ENCODE measurements at regions not wholly inside any gene's neighbourhood (a gene's known extent, or its start where the extent isn't known, plus 50 kb on each side); places are given as distances from the start of the nearest gene placed in this dataset.
A peak's percentile ranks its signal among the peaks of the same experiment; 100 is the strongest.

DNA sequence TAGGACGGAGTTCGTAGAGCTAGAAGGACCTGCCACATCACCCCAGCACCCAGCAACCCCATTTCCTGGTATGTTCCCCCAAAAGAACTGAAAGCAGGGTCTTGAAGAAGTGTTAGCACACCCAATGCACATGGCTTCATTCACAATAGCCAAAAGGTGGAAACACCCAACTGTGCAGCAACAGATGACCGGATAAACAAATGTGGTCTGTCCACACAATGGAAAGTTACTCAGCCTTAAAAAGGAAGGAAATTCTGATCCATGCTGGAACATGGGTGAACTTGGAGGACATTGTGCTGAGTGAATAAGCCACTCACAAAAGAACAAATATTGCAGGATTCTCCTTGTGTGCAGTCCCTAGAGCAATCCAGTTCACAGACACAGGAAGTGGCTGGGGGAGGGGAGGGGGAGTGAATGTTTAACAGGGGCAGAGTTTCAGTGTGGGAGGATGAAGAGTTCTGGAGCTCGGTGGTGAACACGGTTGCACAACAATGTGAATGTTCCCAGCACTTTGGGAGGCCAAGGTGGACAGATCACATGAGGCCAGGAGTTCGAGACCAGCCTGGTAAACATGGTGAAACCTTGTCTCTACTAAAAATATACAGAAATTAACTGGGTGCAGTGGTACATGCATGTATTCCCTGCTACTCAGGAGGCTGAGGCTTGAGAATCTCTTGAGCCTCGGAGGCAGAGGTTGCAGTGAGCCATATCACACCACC is 157.5 kb downstream of the NUP210 start:
- Histone ChIP-seq H3K27me3 (peaks cover 0 to 14% of the 10 kb centered on the region in 2 donors), H3K4me1 (no peaks in the 10 kb centered on the region), H3K4me3 (no peak overlapping the region), H3K9me3 (no peaks in the 10 kb centered on the region), H3K36me3 (no peaks in the 10 kb centered on the region), H3K27ac (no peak overlapping the region)
- intact Hi-C loops (cut with DNase I), result no loop called here
- DNase-seq (no peak), ATAC-seq (peak; percentile 32)
- TF ChIP-seq CTCF (IDR thresholded peaks at IDR 0.05), result no peak

- peak in 1 of 4 donors; percentile 32 for DNase-seq
- intact Hi-C loops (cut with DNase I), result no loop called here
These were observed 158.2 kb downstream of the NUP210 start for GRCh38 chr3:13261892-13262291.

GRCh38 chr3:13261104-13261830 is 158.9 kb downstream of the NUP210 start:
- Histone ChIP-seq H3K4me1 (no peaks in the 10 kb centered on the region), H3K9me3 (no peaks in the 10 kb centered on the region), H3K27ac (no peak overlapping the region), H3K4me3 (no peak overlapping the region), H3K27me3 (peaks cover 0 to 25% of the 10 kb centered on the region in 2 donors), H3K36me3 (no peaks in the 10 kb centered on the region)
- ATAC-seq (no peak), DNase-seq (peak in 1 of 4 donors; percentile 73)
- intact Hi-C loops (cut with DNase I), result no loop called here
- no peak for TF ChIP-seq CTCF (IDR thresholded peaks at IDR 0.05)

More at GRCh38 chr3:13261892-13262291, 158.2 kb downstream of the NUP210 start:
- peaks cover 0 to 19% of the 10 kb centered on the region in 2 donors for H3K27me3 ChIP-seq
- no peaks in the 10 kb centered on the region for H3K36me3 ChIP-seq
- H3K9me3 ChIP-seq, result no peaks in the 10 kb centered on the region
- no peaks in the 10 kb centered on the region for H3K4me1 ChIP-seq
- H3K4me3 ChIP-seq, result no peak overlapping the region
- no peak overlapping the region for H3K27ac ChIP-seq
- ATAC-seq, result no peak
- no peak for TF ChIP-seq CTCF (IDR thresholded peaks at IDR 0.05)

- Histone ChIP-seq H3K4me3 (no peak overlapping the region), H3K27ac (no peak overlapping the region), H3K4me1 (no peaks in the 10 kb centered on the region), H3K9me3 (no peaks in the 10 kb centered on the region), H3K27me3 (peaks cover 0 to 21% of the 10 kb centered on the region in 2 donors), H3K36me3 (no peaks in the 10 kb centered on the region)
- intact Hi-C loops (cut with DNase I), result no loop called here
- no peak for TF ChIP-seq CTCF (IDR thresholded peaks at IDR 0.05)
- ATAC-seq (no peak), DNase-seq (peak in 1 of 4 donors; percentile 57)
These were observed 159.6 kb downstream of the NUP210 start for GRCh38 chr3:13260259-13261103.
